ENCODE measurements at regions not wholly inside any gene's neighbourhood (a gene's known extent, or its start where the extent isn't known, plus 50 kb on each side); places are given as distances from the start of the nearest gene placed in this dataset.
A peak's percentile ranks its signal among the peaks of the same experiment; 100 is the strongest.
"Not testable (repeated sequence)": the region's sequence is repeated elsewhere in the genome, so short reads cannot be mapped to it uniquely, and the experiment has no call there.

GRCh38 chr1:68812333-68812732, 315.5 kb upstream of the DEPDC1 start:
- peaks cover 0 to 4% (median 0%) of the 10 kb centered on the region in 7 donors for H3K27me3 ChIP-seq
- DNase-seq (no peak), ATAC-seq (no peak)
- no peaks in the 10 kb centered on the region for H3K36me3 ChIP-seq
- H3K9me3 ChIP-seq: no peaks in the 10 kb centered on the region
- no peak overlapping the region for H3K4me3 ChIP-seq
- H3K27ac ChIP-seq: no peak overlapping the region
- TF ChIP-seq CTCF (IDR thresholded peaks at IDR 0.05): no peak
- H3K4me1 ChIP-seq: peaks cover 0 to 3% (median 0%) of the 10 kb centered on the region in 9 donors
- intact Hi-C loops (cut with DNase I): no loop called here
- WGBS, 2 donors: 59 to 65% methylated on average over 1 of the region's 1 CpG

- Histone ChIP-seq H3K4me1 (no peaks in the 10 kb centered on the region), H3K9me3 (no peaks in the 10 kb centered on the region), H3K27me3 (peaks cover 0 to 4% (median 0%) of the 10 kb centered on the region in 7 donors), H3K4me3 (no peak overlapping the region), H3K36me3 (no peaks in the 10 kb centered on the region), H3K27ac (no peak overlapping the region)
- 78 to 89% methylated on average over 2 of the region's 2 CpGs for WGBS, 2 donors
- no peak for DNase-seq
- intact Hi-C loops (cut with DNase I): no loop called here
- no peak for TF ChIP-seq CTCF (IDR thresholded peaks at IDR 0.05)
- no peak for ATAC-seq
Observed at GRCh38 chr1:68814067-68814466, 317.2 kb upstream of the DEPDC1 start.

- Histone ChIP-seq H3K4me3 (no peak overlapping the region), H3K36me3 (no peaks in the 10 kb centered on the region), H3K9me3 (no peaks in the 10 kb centered on the region), H3K27me3 (peaks cover 0 to 4% (median 0%) of the 10 kb centered on the region in 7 donors), H3K4me1 (no peaks in the 10 kb centered on the region), H3K27ac (no peak overlapping the region)
- TF ChIP-seq CTCF (IDR thresholded peaks at IDR 0.05): no peak
- no peak for ATAC-seq
- no peak for DNase-seq
- intact Hi-C loops (cut with DNase I): no loop called here
- WGBS, 2 donors: 81 to 92% methylated on average over 1 of the region's 1 CpG
Observed at GRCh38 chr1:68815632-68816031, 318.8 kb upstream of the DEPDC1 start.

GRCh38 chr1:68817505-68818210, 320.8 kb upstream of the DEPDC1 start:
- WGBS, 2 donors: 89 to 91% methylated on average over 45 to 49 of the region's 49 CpGs
- ATAC-seq, DNase-seq: not testable (repeated sequence)

GRCh38 chr1:68819190-68819829, 322.4 kb upstream of the DEPDC1 start:
- H3K27me3 ChIP-seq: peaks cover 0 to 4% (median 0%) of the 10 kb centered on the region in 7 donors
- DNase-seq (no peak), ATAC-seq (peak in 2 of 8 donors; percentile 35 to 71)
- H3K27ac ChIP-seq: no peak overlapping the region
- no peaks in the 10 kb centered on the region for H3K4me1 ChIP-seq
- intact Hi-C loops (cut with DNase I): no loop called here
- H3K9me3 ChIP-seq: no peaks in the 10 kb centered on the region
- H3K4me3 ChIP-seq: no peak overlapping the region
- 79 to 81% methylated on average over 4 of the region's 4 CpGs for WGBS, 2 donors
- H3K36me3 ChIP-seq: no peaks in the 10 kb centered on the region
- TF ChIP-seq CTCF (IDR thresholded peaks at IDR 0.05): peak in 8 of 9 donors; percentile 10 to 53 (median 41)

More at GRCh38 chr1:68817505-68818210, 320.8 kb upstream of the DEPDC1 start:
- H3K36me3 ChIP-seq; H3K4me1 ChIP-seq; intact Hi-C loops (cut with DNase I); H3K27ac ChIP-seq; H3K4me3 ChIP-seq; H3K27me3 ChIP-seq; H3K9me3 ChIP-seq: not testable (repeated sequence)

Data from heart right ventricle (tissue), 16 donors.